ENCODE measurements at regions not wholly inside any gene's neighbourhood (a gene's known extent, or its start where the extent isn't known, plus 50 kb on each side); places are given as distances from the start of the nearest gene placed in this dataset.

DNA sequence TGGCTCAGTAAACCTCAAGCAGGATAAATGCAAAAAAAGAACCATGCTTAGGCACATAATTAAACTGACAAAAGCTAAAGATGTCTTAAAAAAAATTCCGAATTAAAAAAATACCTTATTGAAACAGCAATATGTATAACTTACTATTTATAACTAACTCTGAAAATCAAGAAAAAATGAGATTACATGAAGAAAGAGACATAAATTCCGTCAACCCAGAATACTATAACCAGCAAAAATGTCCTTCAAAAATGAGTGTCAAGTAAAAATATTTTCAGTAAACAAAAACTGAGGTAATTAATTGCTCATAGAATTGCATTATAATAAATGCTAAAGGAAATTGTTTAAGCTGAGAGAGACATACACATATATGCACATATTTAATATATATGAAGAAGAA, 474.5 kb upstream of the SYT4 start:
- no peak for TF ChIP-seq ISL1 (CRISPR knock-in tag; IDR thresholded peaks at IDR 0.05)
- TF ChIP-seq ESRRG (CRISPR knock-in tag; IDR thresholded peaks at IDR 0.05), result no peak
- TF ChIP-seq BACH2 (CRISPR knock-in tag; IDR thresholded peaks at IDR 0.05; ENCODE audit: borderline replicate concordance), result no peak
- no peak for TF ChIP-seq PPARA (CRISPR knock-in tag; IDR thresholded peaks at IDR 0.05; ENCODE audit: borderline replicate concordance)
- TF ChIP-seq, protein P1, sequence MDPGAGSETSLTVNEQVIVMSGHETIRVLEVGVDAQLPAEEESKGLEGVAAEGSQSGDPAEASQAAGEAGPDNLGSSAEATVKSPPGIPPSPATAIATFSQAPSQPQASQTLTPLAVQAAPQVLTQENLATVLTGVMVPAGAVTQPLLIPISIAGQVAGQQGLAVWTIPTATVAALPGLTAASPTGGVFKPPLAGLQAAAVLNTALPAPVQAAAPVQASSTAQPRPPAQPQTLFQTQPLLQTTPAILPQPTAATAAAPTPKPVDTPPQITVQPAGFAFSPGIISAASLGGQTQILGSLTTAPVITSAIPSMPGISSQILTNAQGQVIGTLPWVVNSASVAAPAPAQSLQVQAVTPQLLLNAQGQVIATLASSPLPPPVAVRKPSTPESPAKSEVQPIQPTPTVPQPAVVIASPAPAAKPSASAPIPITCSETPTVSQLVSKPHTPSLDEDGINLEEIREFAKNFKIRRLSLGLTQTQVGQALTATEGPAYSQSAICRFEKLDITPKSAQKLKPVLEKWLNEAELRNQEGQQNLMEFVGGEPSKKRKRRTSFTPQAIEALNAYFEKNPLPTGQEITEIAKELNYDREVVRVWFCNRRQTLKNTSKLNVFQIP (CRISPR knock-in tag; IDR thresholded peaks at IDR 0.05; ENCODE audit: borderline replicate concordance, low read depth), result no peak

Measured in SK-N-SH treated with all-trans-retinoic acid at 6 μM for 48 hours (cell line).